GM21367 (cell line): ENCODE measurements at regions not wholly inside any gene's neighbourhood (a gene's known extent, or its start where the extent isn't known, plus 50 kb on each side); places are given as distances from the start of the nearest gene placed in this dataset.
"Not testable (repeated sequence)": the region's sequence is repeated elsewhere in the genome, so short reads cannot be mapped to it uniquely, and the experiment has no call there.

Source experiments
- ATAC-seq: cut with Tn5 transposase; IDR thresholded peaks from one replicate; pipeline ENCODE4 v1.9.1; 2021; ENCODE audit not compliant: unreplicated experiment

- ATAC-seq: not testable (repeated sequence)
These were observed 240.8 kb downstream of the FAT3 start for GRCh38 chr11:92465410-92465809.

DNA sequence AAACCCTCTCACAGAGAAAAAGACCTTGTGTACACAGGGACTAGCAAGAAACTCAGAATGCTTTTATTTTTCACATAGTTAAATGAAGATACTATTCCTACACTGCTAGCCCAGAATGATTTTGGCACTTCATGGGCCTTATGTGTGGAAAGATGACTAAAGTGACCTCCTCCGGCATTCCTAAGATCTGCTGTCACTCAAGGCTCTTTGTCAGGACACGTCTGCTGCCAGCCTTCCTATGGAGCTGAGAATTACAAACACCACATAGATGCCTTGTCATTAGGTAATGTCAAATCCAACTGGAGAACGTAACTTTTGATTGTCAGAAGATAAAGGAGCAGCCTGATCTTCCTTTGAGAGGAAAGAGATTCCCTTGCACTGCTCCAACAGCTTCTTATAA lies 249.1 kb downstream of the FAT3 start:
- ATAC-seq: no peak

DNA sequence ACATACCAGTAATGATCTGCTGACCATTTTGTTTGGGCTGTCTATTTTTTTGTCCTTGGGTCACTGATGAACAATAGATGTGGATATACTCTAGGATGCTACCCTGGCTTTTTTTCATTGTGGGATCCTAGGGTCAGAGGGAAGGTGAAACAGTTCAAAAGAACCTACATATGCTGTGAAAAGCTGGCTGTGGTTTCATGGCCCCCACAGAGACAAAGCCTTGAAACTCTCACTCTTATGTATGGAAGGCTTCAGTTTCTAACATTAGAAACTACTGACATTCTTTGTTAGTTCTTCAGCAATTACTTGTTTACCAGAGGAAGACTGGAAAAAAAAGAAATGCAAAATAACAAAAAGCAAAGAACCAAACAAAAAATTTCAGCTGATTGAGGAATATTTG lies 250.7 kb downstream of the FAT3 start:
- ATAC-seq: no peak

- no peak for ATAC-seq
These were observed 251.2 kb downstream of the FAT3 start for GRCh38 chr11:92475819-92476218.

DNA sequence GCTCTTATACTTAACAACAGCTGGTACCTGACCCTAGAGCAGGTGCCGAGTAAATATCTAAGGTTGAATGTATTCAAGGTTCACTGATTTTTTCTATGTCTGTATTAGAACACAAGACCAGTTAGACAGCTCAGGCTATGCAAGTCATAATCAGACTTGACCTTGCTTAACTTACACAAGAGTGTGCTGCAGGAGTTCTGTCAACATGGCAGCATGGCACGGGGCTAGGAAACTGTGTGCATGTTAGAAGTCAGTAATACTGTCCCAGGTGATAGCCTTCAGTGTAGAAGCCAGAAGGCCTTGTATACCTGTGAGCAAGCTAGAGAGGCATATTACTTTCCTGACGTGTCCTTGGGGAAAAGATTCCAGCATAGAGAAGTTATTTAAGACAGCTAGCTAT lies 253.1 kb downstream of the FAT3 start:
- no peak for ATAC-seq

DNA sequence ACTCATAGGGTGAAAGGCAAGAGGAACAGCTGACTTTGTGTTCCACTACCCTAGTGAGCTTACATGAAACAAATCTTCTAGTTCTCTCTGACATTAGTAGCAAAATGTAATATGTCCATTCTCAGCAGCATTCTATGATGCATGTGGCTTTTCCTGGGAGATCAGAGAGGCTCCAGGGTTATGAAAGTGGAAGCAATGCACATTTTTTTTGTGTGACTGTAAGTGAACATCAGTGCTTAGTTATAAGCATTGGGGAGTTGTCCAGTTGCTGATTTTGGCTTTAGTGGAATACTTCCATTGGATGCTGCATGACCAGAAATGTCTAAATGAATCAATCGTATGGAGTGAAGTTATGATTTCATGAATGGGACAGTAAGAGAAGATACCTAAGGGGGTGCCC lies 255.9 kb downstream of the FAT3 start:
- ATAC-seq: no peak

GRCh38 chr11:92482492-92483060 lies 258.0 kb downstream of the FAT3 start:
- ATAC-seq: no peak

GRCh38 chr11:92484570-92484969 lies 260.0 kb downstream of the FAT3 start:
- no peak for ATAC-seq

- no peak for ATAC-seq
These were observed 265.3 kb downstream of the FAT3 start for GRCh38 chr11:92489826-92490399.

DNA sequence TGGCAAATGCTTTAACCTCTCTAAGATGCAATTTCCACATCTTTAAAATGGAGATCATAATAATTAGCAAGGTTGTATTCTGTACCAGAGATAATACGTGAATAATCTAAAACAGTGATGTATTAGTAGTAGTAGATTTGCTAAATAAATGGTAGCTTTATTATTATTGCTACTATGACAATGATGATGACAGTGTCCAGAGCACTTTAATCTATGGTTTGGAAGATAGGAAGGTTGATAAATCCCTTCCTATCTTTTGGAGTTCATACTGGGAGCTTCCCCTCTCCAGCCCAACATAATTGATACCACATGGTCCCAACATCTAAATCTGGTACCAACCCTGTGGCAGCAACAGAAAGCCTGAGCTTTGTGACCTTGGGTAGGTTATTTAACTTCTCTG lies 267.8 kb downstream of the FAT3 start:
- ATAC-seq: no peak

DNA sequence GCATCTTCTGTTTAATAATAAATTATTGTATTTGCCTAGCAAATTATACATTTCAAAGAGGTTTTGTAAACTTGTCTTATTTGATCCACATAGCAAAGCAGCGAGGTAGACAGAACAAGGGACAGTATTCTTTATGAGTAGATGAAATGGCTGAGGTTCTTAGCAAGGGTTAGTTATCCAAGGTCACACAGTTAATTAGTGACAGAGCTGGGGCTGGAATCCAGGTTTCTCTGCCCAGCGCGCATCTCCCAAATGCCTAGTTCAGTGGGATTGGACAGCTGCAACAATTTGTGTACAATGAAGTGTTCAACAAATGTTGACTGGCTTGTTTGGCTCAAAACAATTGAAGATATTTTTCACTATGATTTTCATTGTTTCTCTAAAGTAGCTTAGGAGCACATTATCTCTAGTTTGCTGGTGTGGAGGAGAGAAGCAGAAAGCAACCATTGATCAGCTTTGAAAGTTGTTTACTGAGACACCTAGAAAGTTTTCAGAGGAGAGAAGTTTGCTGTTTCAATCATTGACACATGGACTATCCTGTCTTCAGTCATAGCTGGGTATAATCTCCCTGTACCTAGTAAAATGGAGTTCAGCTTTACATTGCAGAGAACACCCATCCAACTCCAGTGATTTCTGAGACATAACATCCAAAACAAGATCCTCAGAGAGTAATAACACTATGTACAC lies 270.6 kb downstream of the FAT3 start:
- no peak for ATAC-seq

DNA sequence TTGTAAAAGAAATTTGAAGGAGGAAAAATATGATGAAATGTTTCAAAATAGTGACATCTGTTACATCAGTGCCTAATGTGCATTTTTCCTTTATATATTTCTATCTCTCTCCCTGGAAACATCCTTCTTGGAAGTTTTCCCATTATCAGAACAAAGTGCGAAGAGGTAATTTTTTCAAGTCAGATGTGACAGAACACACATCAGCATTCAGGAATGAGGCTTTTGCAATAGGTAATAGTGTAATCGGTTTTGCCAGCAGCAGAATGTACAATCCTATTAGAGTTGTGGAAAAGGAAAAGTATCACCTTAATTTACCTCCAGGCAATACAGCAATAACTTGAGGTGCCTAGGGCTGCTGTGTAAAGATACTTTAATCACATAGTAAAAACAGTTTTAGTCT lies 275.8 kb downstream of the FAT3 start:
- ATAC-seq: no peak

DNA sequence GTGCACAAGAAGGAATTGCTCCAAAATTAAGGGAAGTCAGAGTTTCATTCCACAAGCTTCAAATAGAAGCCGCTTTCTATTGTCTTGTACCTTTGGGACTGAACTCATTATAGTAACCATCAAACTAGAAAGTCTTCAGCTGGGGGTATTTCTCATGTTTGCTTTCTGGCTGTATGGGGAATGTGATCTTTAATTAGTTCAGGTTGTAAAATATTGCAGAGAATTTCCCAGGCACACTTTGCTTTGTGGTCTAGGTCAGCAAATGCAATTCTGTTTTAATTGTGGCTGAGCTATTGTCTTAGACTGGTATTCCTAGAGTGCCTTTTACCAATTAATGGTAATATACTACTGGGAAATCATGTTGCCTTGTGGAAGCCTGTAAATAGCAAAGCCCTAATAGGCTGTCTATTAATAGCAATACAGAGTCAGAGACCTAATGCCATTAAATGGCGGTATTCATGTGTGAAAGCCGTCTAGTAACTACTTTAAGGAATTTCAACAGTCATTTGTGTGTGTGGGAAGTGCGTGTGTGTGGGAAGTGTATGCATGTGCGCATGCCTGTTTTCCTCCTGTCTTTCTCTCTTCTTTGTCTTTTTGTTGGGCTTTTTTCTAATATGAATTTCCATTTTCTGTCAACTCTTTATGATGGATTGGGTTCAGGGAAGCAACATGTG lies 276.6 kb downstream of the FAT3 start:
- no peak for ATAC-seq

DNA sequence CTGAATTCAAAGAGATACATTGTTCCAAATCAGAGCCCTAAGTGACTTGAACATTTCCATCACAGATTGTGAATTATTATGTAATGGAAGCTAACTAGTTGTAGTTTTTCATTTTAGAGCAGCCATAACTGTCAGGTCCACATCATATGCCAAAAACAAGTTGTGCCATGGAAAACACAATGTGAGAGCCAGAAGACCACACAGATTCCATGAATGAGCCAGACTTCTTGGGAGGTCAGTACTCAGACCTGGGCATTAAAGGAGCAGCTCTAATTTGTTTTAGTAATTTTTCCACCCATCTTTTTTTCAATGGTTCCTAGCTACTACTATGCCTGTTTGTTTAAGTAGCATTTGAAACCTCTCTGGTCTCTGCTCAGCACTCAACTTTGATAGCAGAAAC lies 279.4 kb downstream of the FAT3 start:
- ATAC-seq: no peak

DNA sequence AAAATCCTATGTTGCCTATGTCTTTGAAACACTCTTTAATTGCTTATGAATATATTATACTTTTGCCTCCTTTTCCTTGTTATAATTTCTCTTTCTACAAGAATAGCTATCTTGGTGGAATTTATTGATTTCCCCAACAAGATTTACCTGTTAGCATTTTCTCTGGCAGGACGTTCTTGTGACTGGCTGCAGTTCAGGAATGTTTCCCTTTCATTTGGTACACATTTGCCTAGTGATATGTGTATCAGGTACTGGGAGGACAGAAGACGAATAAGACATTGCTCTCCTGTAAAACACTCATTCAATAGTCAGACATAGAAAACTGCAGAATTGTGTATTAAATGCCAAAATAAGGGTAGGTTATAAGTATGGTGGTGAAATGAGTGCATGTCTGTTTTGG lies 279.9 kb downstream of the FAT3 start:
- no peak for ATAC-seq

DNA sequence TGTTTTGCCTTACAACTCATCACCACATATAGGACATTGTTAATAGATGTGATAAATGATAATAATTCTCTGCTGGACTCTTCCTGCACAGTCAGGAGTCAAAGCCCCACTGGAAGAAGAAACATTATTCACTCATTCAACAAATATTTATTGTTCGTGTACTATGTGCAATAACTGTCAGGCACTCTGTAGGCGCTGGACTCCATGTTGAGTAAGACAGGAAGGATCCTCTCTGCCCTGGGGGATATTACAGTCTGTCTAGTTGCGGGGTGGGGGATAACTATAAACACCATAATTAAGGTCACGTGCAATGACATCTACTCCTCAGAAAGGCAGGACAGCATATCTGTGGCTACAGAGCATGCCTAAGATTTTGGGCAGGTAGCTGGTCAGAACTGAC lies 281.1 kb downstream of the FAT3 start:
- ATAC-seq: no peak

- ATAC-seq: no peak
These were observed 282.3 kb downstream of the FAT3 start for GRCh38 chr11:92506809-92507336.

- ATAC-seq: no peak
These were observed 286.0 kb downstream of the FAT3 start for GRCh38 chr11:92510591-92510990.

DNA sequence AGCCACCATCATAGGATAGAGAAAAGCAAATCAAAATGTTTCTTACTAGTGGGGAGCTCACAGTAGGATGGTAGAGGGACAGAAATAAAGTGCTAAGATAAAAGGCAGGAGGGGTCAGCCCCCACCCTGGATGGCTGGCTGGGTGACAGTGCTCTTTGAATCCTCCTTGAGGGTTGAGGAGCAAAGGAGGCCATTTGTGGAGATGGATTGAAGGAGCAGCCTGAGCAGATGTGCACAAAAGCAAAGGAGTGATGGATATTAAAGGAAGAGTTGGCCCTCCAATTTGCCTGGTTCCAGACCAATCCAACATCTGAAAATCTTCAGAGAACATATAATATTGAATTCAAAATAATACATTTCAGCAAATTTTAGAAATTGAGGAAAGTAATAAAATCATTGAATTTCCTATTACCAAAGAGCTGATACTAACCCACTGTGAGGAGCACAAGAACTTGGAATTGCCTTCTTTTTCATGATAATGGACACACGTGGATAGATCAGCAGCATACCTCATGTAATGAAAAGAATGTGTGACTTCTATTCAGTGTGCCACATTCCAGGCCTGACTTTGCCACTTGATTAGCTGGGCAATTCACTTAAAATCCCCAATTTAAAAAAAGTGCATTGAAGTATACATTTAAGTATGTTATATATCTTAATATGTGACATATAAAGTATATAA lies 287.0 kb downstream of the FAT3 start:
- ATAC-seq: no peak

DNA sequence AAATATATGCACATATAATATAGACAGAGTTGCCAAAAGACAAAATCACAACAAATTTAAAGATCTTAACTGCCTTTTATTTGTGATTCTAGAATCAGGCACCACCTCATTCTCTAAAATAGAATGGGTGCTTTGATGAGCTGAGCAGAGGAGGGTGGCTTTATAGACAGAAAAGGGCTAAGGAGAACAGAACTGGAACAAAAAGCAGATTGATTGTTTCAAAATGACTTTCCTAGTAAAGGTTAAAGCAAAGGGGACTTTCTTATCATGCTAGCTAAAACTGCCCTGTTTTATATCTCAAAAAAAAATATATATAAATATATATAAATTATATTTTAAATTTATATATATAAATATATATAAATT lies 287.6 kb downstream of the FAT3 start:
- ATAC-seq: no peak

DNA sequence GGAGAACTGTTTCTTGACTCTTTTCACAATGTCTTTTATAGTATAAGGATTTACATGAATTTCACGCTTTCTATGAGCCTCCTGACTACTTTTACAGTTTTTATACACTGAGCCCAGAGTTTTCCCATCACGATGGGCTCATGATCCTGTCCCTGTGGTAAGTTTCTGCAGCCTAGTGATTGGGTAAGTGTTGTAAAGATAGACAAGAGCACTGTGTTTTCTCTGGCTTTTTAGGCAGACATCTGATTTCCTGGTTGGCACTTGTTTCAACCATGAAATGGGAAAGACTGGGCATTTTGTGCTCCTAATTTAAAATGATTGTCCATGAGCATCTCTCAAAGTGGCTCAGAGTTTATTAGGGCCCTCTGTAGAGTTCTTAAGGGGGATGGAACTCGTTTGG lies 299.0 kb downstream of the FAT3 start:
- ATAC-seq: no peak

- ATAC-seq: no peak
These were observed 299.9 kb downstream of the FAT3 start for GRCh38 chr11:92524542-92524941.
